GM21786 (cell line): ENCODE measurements at regions not wholly inside any gene's neighbourhood (a gene's known extent, or its start where the extent isn't known, plus 50 kb on each side); places are given as distances from the start of the nearest gene placed in this dataset.

Source experiments
- ATAC-seq: cut with Tn5 transposase; IDR thresholded peaks from one replicate; pipeline ENCODE4 v1.9.1; 2021; ENCODE audit not compliant: unreplicated experiment

GRCh38 chr1:69220672-69221071, 347.1 kb upstream of the LRRC7 start:
- no peak for ATAC-seq

- ATAC-seq: no peak
These were observed 346.2 kb upstream of the LRRC7 start for GRCh38 chr1:69221524-69221923.

GRCh38 chr1:69223156-69223555, 344.6 kb upstream of the LRRC7 start:
- no peak for ATAC-seq

- ATAC-seq: no peak
These were observed 339.2 kb upstream of the LRRC7 start for GRCh38 chr1:69228501-69228900.

GRCh38 chr1:69230208-69230607, 337.5 kb upstream of the LRRC7 start:
- ATAC-seq: no peak

- ATAC-seq: no peak
These were observed 334.3 kb upstream of the LRRC7 start for GRCh38 chr1:69233463-69233862.

GRCh38 chr1:69244211-69244610, 323.5 kb upstream of the LRRC7 start:
- ATAC-seq: no peak

- ATAC-seq: no peak
These were observed 321.6 kb upstream of the LRRC7 start for GRCh38 chr1:69246109-69246508.

- no peak for ATAC-seq
These were observed 321.0 kb upstream of the LRRC7 start for GRCh38 chr1:69246710-69247109.

GRCh38 chr1:69252696-69253095, 315.0 kb upstream of the LRRC7 start:
- ATAC-seq: no peak

GRCh38 chr1:69256036-69256435, 311.7 kb upstream of the LRRC7 start:
- no peak for ATAC-seq

- no peak for ATAC-seq
These were observed 308.9 kb upstream of the LRRC7 start for GRCh38 chr1:69258842-69259241.

GRCh38 chr1:69263921-69264391, 303.8 kb upstream of the LRRC7 start:
- no peak for ATAC-seq

- ATAC-seq: no peak
These were observed 298.2 kb upstream of the LRRC7 start for GRCh38 chr1:69269491-69269890.

GRCh38 chr1:69271587-69272125, 296.1 kb upstream of the LRRC7 start:
- no peak for ATAC-seq

- ATAC-seq: no peak
These were observed 295.0 kb upstream of the LRRC7 start for GRCh38 chr1:69272684-69273083.

- ATAC-seq: no peak
These were observed 288.8 kb upstream of the LRRC7 start for GRCh38 chr1:69278923-69279322.

GRCh38 chr1:69283516-69283915, 284.2 kb upstream of the LRRC7 start:
- no peak for ATAC-seq

- ATAC-seq: no peak
These were observed 283.2 kb upstream of the LRRC7 start for GRCh38 chr1:69284508-69284907.

- no peak for ATAC-seq
These were observed 279.3 kb upstream of the LRRC7 start for GRCh38 chr1:69288416-69288815.

- ATAC-seq: no peak
These were observed 277.4 kb upstream of the LRRC7 start for GRCh38 chr1:69290291-69290690.

GRCh38 chr1:69291541-69291940, 276.2 kb upstream of the LRRC7 start:
- no peak for ATAC-seq

GRCh38 chr1:69292833-69293232, 274.9 kb upstream of the LRRC7 start:
- no peak for ATAC-seq

- no peak for ATAC-seq
These were observed 273.6 kb upstream of the LRRC7 start for GRCh38 chr1:69294171-69294570.
